A549 (cell line): ENCODE measurements at regions not wholly inside any gene's neighbourhood (a gene's known extent, or its start where the extent isn't known, plus 50 kb on each side); places are given as distances from the start of the nearest gene placed in this dataset.

Experiments
- ATAC-seq, 2 experiments: fragments of 200-7000 bp in 1 of 2; fragments of >200 bp in 1 of 2; cut with Nextera tagmentation in 1 of 2; cut with Tn5 transposase in 1 of 2; 3 replicates each; pipeline versions ENCODE4 v1.8.0 to v1.9.1; 2018 to 2020; ENCODE audit warnings: mild to moderate bottlenecking in 1 of 2, moderate library complexity in 1 of 2
- CTCF ChIA-PET: fragments of 300-600 bp; sonication (Branson Sonifier 250); formaldehyde crosslinking; extraction: SDS; loops from one replicate; lab custom pipeline; 2021; ENCODE audit warnings: antibody characterized with exemption, inconsistent platforms; lab: Yijun Ruan, JAX
- POLR2A ChIA-PET: fragments of 350-600 bp; formaldehyde crosslinking; extraction: SDS; loops from one replicate; lab custom pipeline; 2021; ENCODE audit warnings: antibody characterized with exemption, inconsistent platforms; lab: Yijun Ruan, JAX
- DNase-seq, 2 experiments: peaks; one replicate each; pipeline versions ENCODE4 v3.0.0 to v3.0.0-alpha.2; 2011 to 2016; ENCODE audit warnings: low read depth in 1 of 2, low spot score in 1 of 2
- FAIRE-seq: peaks from 2 replicates; lab custom pipeline; 2011; peaks lifted over from hg19 to GRCh38; lab: Jason Lieb, UNC
- H3K27ac ChIP-seq, 2 experiments: fragments of >200 bp; sonication (Bioruptor Twin); formaldehyde crosslinking; 3 replicates each; pipeline ENCODE4 v1.5.1; 2016 to 2017
- H3K4me1 ChIP-seq: fragments of >200 bp; sonication (Bioruptor Twin); formaldehyde crosslinking; 3 replicates; pipeline ENCODE4 v1.6.1; 2016
- H3K4me2 ChIP-seq: fragments of >200 bp; sonication (Bioruptor Twin); formaldehyde crosslinking; 3 replicates; pipeline ENCODE4 v1.6.1; 2016
- H3K4me3 ChIP-seq: fragments of >200 bp; sonication (Bioruptor Twin); formaldehyde crosslinking; 3 replicates; pipeline ENCODE4 v1.5.1; 2016
- H3K9me3 ChIP-seq: fragments of >200 bp; sonication (Bioruptor Twin); formaldehyde crosslinking; 3 replicates; pipeline ENCODE4 v1.6.1; 2016
- ATOH8 ChIP-seq: fragments of 250-450 bp; sonication (Bioruptor Pico); IDR thresholded peaks from 2 replicates; pipeline ENCODE4 v1.5.0; 2020; ENCODE audit warnings: low read depth, mild to moderate bottlenecking, moderate library complexity
- CBX2 ChIP-seq: fragments of 200-600 bp; sonication (generic); IDR thresholded peaks from 2 replicates; pipeline ENCODE4 v1.6.1; 2016; ENCODE audit warnings: low read depth, mild to moderate bottlenecking, borderline replicate concordance
- CEBPB ChIP-seq, 2 experiments: fragments of >200 bp in 1 of 2; sonication (Bioruptor Twin) in 1 of 2; formaldehyde crosslinking in 1 of 2; IDR thresholded peaks; 2 replicates each; pipeline ENCODE4 v1.6.1; 2012 to 2016
- CHD4 ChIP-seq: fragments of 200-600 bp; sonication (generic); IDR thresholded peaks from 2 replicates; pipeline ENCODE4 v1.6.1; 2016; ENCODE audit warnings: antibody characterized with exemption, mild to moderate bottlenecking, borderline replicate concordance
- EP300 ChIP-seq, 2 experiments: fragments of >200 bp; sonication (Bioruptor Twin); formaldehyde crosslinking; IDR thresholded peaks; 2 replicates in 1 of 2; 3 replicates in 1 of 2; pipeline ENCODE4 v1.6.1; 2016 to 2017
- GATA3 ChIP-seq: IDR thresholded peaks from 2 replicates; pipeline ENCODE4 v1.6.1; 2012; ENCODE audit warnings: borderline replicate concordance
- HDAC2 ChIP-seq: fragments of 200-600 bp; sonication (generic); IDR thresholded peaks from 2 replicates; pipeline ENCODE4 v1.6.1; 2016
- HOXB13 ChIP-seq: fragments of 250-450 bp; sonication (Bioruptor Pico); IDR thresholded peaks from 2 replicates; pipeline ENCODE4 v1.5.0; 2020; ENCODE audit warnings: low read depth, mild to moderate bottlenecking, moderate library complexity
- MAFK ChIP-seq: fragments of 450-650 bp; IDR thresholded peaks from 2 replicates; pipeline ENCODE4 v1.6.1; 2014; ENCODE audit not compliant: partially characterized antibody
- MAZ ChIP-seq: fragments of 150-350 bp; IDR thresholded peaks from 2 replicates; pipeline ENCODE4 v1.6.1; 2014; ENCODE audit warnings: antibody characterized with exemption, low read depth, low read length, borderline replicate concordance
- MYC ChIP-seq: IDR thresholded peaks from 2 replicates; pipeline ENCODE4 v1.6.1; 2012; ENCODE audit warnings: mild to moderate bottlenecking, inconsistent platforms, low read length, improper control_type of control experiment, borderline replicate concordance
- PHF8 ChIP-seq: fragments of 200-600 bp; sonication (generic); IDR thresholded peaks from 2 replicates; pipeline ENCODE4 v1.6.1; 2016; ENCODE audit warnings: low read depth, mild to moderate bottlenecking, antibody characterized with exemption, moderate library complexity, borderline replicate concordance
- POLR2A ChIP-seq: IDR thresholded peaks from 2 replicates; pipeline ENCODE4 v1.6.1; 2012; ENCODE audit warnings: mild to moderate bottlenecking, low read length
- RARB ChIP-seq: fragments of 250-450 bp; sonication (Bioruptor Pico); IDR thresholded peaks from 2 replicates; pipeline ENCODE4 v1.8.0; 2021; ENCODE audit warnings: mild to moderate bottlenecking, moderate library complexity
- RFX5 ChIP-seq: fragments of 450-650 bp; IDR thresholded peaks from 2 replicates; pipeline ENCODE4 v1.7.1; 2014; ENCODE audit warnings: antibody characterized with exemption, mild to moderate bottlenecking, moderate library complexity
- WGBS: methylation state at CpG from one replicate; pipeline ENCODE4 v1.1.6; 2017; ENCODE audit errors: missing lambda C conversion rate; 5-methylcytosine and 5-hydroxymethylcytosine counted together
- TF ChIP-seq, protein P1 (sequence below): IDR thresholded peaks from 2 replicates; pipeline ENCODE4 v1.6.1; 2012
- TF ChIP-seq, protein P2 (sequence below): fragments of >200 bp; sonication (Bioruptor Twin); formaldehyde crosslinking; IDR thresholded peaks from 3 replicates; pipeline ENCODE4 v1.6.1; 2016

- WGBS, result 94% methylated on average over 3 of the region's 3 CpGs
- H3K27ac ChIP-seq, result peak overlapping the region in 1 of 2 experiments; percentile 57; a peak in 3 of 6 replicates
- no peaks in the 10 kb centered on the region for H3K9me3 ChIP-seq
- POLR2A ChIA-PET, result no interaction called here
- FAIRE-seq (no peak), ATAC-seq (no peak), DNase-seq (no peak)
- CTCF ChIA-PET, result interaction anchor here (1.3 to 1.5 kb wide), 2 partner anchors 13 to 21 kb away, joined by 3 read pairs; no protein-coding TSS in a partner anchor
- peaks cover 62% of the 10 kb centered on the region for H3K4me1 ChIP-seq
- no peak overlapping the region for H3K4me3 ChIP-seq
- H3K4me2 ChIP-seq, result no peak overlapping the region
- TF ChIP-seq PHF8 (no peak), HOXB13 (CRISPR knock-in tag) (no peak), EP300 (IDR thresholded peaks at IDR 0.05) (no peak), MYC (no peak), HDAC2 (no peak), POLR2A (no peak), MAZ (no peak)
- TF ChIP-seq, protein P1, sequence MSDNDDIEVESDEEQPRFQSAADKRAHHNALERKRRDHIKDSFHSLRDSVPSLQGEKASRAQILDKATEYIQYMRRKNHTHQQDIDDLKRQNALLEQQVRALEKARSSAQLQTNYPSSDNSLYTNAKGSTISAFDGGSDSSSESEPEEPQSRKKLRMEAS, result no peak
- TF ChIP-seq, protein P2, sequence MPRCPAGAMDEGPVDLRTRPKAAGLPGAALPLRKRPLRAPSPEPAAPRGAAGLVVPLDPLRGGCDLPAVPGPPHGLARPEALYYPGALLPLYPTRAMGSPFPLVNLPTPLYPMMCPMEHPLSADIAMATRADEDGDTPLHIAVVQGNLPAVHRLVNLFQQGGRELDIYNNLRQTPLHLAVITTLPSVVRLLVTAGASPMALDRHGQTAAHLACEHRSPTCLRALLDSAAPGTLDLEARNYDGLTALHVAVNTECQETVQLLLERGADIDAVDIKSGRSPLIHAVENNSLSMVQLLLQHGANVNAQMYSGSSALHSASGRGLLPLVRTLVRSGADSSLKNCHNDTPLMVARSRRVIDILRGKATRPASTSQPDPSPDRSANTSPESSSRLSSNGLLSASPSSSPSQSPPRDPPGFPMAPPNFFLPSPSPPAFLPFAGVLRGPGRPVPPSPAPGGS, result no peak
Observed at GRCh38 chr5:17399931-17400330, 98.1 kb upstream of the TAF11L2 start.

GRCh38 chr5:17400724-17401469, 97.1 kb upstream of the TAF11L2 start:
- WGBS, result 87% methylated on average over 11 of the region's 11 CpGs
- no peak for FAIRE-seq
- ChIA-PET POLR2A (no interaction called here), CTCF (interaction anchor here (1.5 to 3.3 kb wide), 2 partner anchors 13 to 20 kb away, joined by 3 to 10 read pairs; no protein-coding TSS in a partner anchor)
- H3K27ac ChIP-seq, result peak overlapping the region; percentile 51 to 74
- no peak overlapping the region for H3K4me3 ChIP-seq
- no peak; a peak in 1 of 6 replicates for ATAC-seq
- peak overlapping the region; percentile 72 for H3K4me2 ChIP-seq
- TF ChIP-seq CEBPB (IDR thresholded peaks at IDR 0.05) (no peak), CHD4 (no peak), ATOH8 (CRISPR knock-in tag) (no peak), MAFK (no peak), RFX5 (no peak), CBX2 (no peak)
- TF ChIP-seq, all 56 proteins: peak for 0
- DNase-seq, result no peak
- Histone ChIP-seq H3K4me1 (peaks cover 68% of the 10 kb centered on the region), H3K9me3 (no peaks in the 10 kb centered on the region)

DNA sequence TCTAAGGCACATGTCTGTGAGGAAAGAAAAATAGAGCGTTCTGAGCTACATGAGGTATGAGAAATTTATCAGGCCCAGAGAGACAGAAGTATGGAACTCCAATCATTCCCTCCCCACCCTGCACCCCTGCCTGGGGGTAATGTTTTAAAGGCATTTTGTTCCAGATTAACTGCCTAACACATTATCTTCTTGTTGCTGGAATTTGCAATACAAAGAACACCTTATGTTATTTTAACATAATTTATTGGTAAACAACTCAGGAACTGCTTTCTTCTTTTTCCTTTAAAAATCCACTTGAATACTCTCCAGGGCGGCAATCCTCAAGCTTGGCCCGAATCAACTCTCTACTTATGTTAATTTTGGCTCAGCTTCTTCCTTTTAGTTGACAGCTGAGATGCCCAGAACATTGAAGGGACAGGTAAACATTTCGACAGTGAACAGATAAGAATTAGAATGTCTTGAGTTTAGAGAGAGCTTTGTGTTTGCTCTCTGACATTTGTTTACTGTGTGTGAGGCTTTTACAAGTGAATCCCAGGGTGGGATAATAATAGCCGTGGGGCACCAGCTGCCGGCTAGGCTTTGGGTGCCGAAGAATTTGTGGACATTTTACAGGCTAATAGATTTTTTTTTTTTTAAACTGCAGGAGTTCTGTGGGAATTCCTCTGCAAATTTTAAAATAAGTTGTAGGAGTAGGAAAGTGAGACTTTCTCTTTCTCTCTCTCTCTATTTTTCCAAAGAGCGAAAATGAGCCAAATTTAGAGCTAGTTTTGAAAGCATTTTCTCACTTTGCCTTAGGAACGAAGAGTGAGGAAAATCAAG, 96.4 kb upstream of the TAF11L2 start:
- no peak for FAIRE-seq
- peak in 1 of 2 experiments; percentile 70 for DNase-seq
- Histone ChIP-seq H3K4me1 (peaks cover 76% of the 10 kb centered on the region), H3K27ac (peak overlapping the region; percentile 51 to 74), H3K4me3 (no peak overlapping the region), H3K4me2 (peak overlapping the region; percentile 72), H3K9me3 (no peaks in the 10 kb centered on the region)
- TF ChIP-seq CEBPB (IDR thresholded peaks at IDR 0.05) (peak in 1 of 2 experiments; percentile 10; a peak in 1 of 4 replicates), RARB (CRISPR knock-in tag) (no peak), GATA3 (peak; percentile 63)
- ATAC-seq, result peak in 1 of 2 experiments; percentile 80; a peak in 3 of 6 replicates
- ChIA-PET POLR2A (no interaction called here), CTCF (interaction anchor here (0.8 to 3.3 kb wide), 3 partner anchors 10 to 60 kb away, joined by 4 to 10 read pairs (median 4); no protein-coding TSS in a partner anchor)
- WGBS, result 24% methylated on average over 9 of the region's 9 CpGs
